ENCODE measurements at regions not wholly inside any gene's neighbourhood (a gene's known extent, or its start where the extent isn't known, plus 50 kb on each side); places are given as distances from the start of the nearest gene placed in this dataset.
"Not testable (repeated sequence)": the region's sequence is repeated elsewhere in the genome, so short reads cannot be mapped to it uniquely, and the experiment has no call there.

GRCh38 chr16:13631916-13632315 lies 288.0 kb upstream of the ERCC4 start:
- H3K4me1 ChIP-seq (ENCODE audit: control insufficient read depth, extremely low read depth, insufficient read depth, low read length), result no peaks in the 10 kb centered on the region
- TF ChIP-seq FOS (IDR thresholded peaks at IDR 0.05; ENCODE audit: borderline replicate concordance, insufficient read depth, low read length), result no peak
- no peak for TF ChIP-seq JUN (IDR thresholded peaks at IDR 0.05; ENCODE audit: borderline replicate concordance, insufficient read depth, insufficient read length, low read depth)
- no peak for TF ChIP-seq POLR2A (IDR thresholded peaks at IDR 0.05; ENCODE audit: low read depth, low read length)
- no peak for TF ChIP-seq CTCF (IDR thresholded peaks at IDR 0.05; ENCODE audit: extremely low read depth in 1 of 2, insufficient read depth in 1 of 2, low read depth in 1 of 2, low read length in 2 of 2)
- TF ChIP-seq GATA2 (IDR thresholded peaks at IDR 0.05; ENCODE audit: insufficient read depth, insufficient read length, low read depth, low read length), result no peak
- TF ChIP-seq EZH2 (IDR thresholded peaks at IDR 0.05; ENCODE audit: borderline replicate concordance, low read depth, low read length, severe bottlenecking), result no peak
- no peak for TF ChIP-seq MYC (IDR thresholded peaks at IDR 0.05; ENCODE audit: low read depth, low read length)
- no peak for TF ChIP-seq MAX (IDR thresholded peaks at IDR 0.05; ENCODE audit: insufficient read depth, insufficient read length)
- no peak for TF ChIP-seq POLR2AphosphoS5 (IDR thresholded peaks at IDR 0.05; ENCODE audit: insufficient read depth, low read depth, low read length)

GRCh38 chr16:13632504-13632903 lies 287.4 kb upstream of the ERCC4 start:
- FAIRE-seq; H3K27ac ChIP-seq (ENCODE audit: insufficient read depth, low read depth, low read length); intact Hi-C loops (cut with micrococcal nuclease); H2AFZ ChIP-seq (ENCODE audit: low read depth, low read length); H3K9me3 ChIP-seq (replicated peaks; ENCODE audit: control insufficient read depth, insufficient read depth, low read length); H3K4me2 ChIP-seq (ENCODE audit: insufficient read depth, low read length); H3K9ac ChIP-seq (replicated peaks; ENCODE audit: extremely low read depth, insufficient read depth, low read length); H3K9me1 ChIP-seq (replicated peaks; ENCODE audit: control insufficient read depth, extremely low read depth, insufficient read depth, low read length); H3K4me3 ChIP-seq (replicated peaks in 1 of 3; ENCODE audit: insufficient read depth in 1 of 3, low read depth in 1 of 3, low read length in 3 of 3); H4K20me1 ChIP-seq (replicated peaks; ENCODE audit: control insufficient read depth, extremely low read depth, insufficient read depth, low read length); H3K4me1 ChIP-seq (ENCODE audit: control insufficient read depth, extremely low read depth, insufficient read depth, low read length); CTCF ChIA-PET; H3K36me3 ChIP-seq (ENCODE audit: control insufficient read depth in 2 of 2, extremely low read depth in 1 of 2, insufficient read depth in 2 of 2, low read length in 2 of 2); DNase-seq (ENCODE audit: low read depth, low spot score); H3K79me2 ChIP-seq (ENCODE audit: control insufficient read depth, insufficient read depth, low read length); dilution Hi-C loops (cut with MboI; ENCODE audit: extremely low pct_ligation_motif_present, low sequenced_read_pairs); H3K27me3 ChIP-seq (ENCODE audit: control insufficient read depth in 2 of 2, insufficient read depth in 2 of 2, low read length in 2 of 2); POLR2A ChIA-PET; BruUV-seq (replicated peaks): not testable (repeated sequence)

More at GRCh38 chr16:13631916-13632315, 288.0 kb upstream of the ERCC4 start:
- POLR2A ChIA-PET, result no interaction called here
- H3K4me3 ChIP-seq (replicated peaks in 1 of 3; ENCODE audit: insufficient read depth in 1 of 3, low read depth in 1 of 3, low read length in 3 of 3), result no peak overlapping the region
- intact Hi-C loops (cut with micrococcal nuclease), result no loop called here
- FAIRE-seq (no peak), DNase-seq (ENCODE audit: low read depth, low spot score) (no peak)
- H3K4me2 ChIP-seq (ENCODE audit: insufficient read depth, low read length), result no peak overlapping the region
- no peaks in the 10 kb centered on the region for H3K27me3 ChIP-seq (ENCODE audit: control insufficient read depth in 2 of 2, insufficient read depth in 2 of 2, low read length in 2 of 2)
- no peak overlapping the region for H2AFZ ChIP-seq (ENCODE audit: low read depth, low read length)
- H3K79me2 ChIP-seq (ENCODE audit: control insufficient read depth, insufficient read depth, low read length), result no peaks in the 10 kb centered on the region
- H3K9ac ChIP-seq (replicated peaks; ENCODE audit: extremely low read depth, insufficient read depth, low read length), result no peak overlapping the region
- dilution Hi-C loops (cut with MboI; ENCODE audit: extremely low pct_ligation_motif_present, low sequenced_read_pairs), result no loop called here
- CTCF ChIA-PET, result no interaction called here
- no peak overlapping the region for H3K27ac ChIP-seq (ENCODE audit: insufficient read depth, low read depth, low read length)
- H3K9me1 ChIP-seq (replicated peaks; ENCODE audit: control insufficient read depth, extremely low read depth, insufficient read depth, low read length), result no peaks in the 10 kb centered on the region
- H3K36me3 ChIP-seq (ENCODE audit: control insufficient read depth in 2 of 2, extremely low read depth in 1 of 2, insufficient read depth in 2 of 2, low read length in 2 of 2), result no peaks in the 10 kb centered on the region
- no TSS peak for BruUV-seq (replicated peaks)
- H3K9me3 ChIP-seq (replicated peaks; ENCODE audit: control insufficient read depth, insufficient read depth, low read length), result no peaks in the 10 kb centered on the region
- H4K20me1 ChIP-seq (replicated peaks; ENCODE audit: control insufficient read depth, extremely low read depth, insufficient read depth, low read length), result no peaks in the 10 kb centered on the region

Measured in endothelial cell of umbilical vein (primary cell).